ENCODE measurements at regions not wholly inside any gene's neighbourhood (a gene's known extent, or its start where the extent isn't known, plus 50 kb on each side); places are given as distances from the start of the nearest gene placed in this dataset.

GRCh38 chr13:91162180-91162579 lies 185.3 kb upstream of the MIR17HG start:
- peak; percentile 26; the same call in 1 of the 2 replicates for TF ChIP-seq CTCF (conservative IDR thresholded peaks at IDR 0.05; ENCODE audit: low read depth, low read length)
- TF ChIP-seq EZH2 (IDR thresholded peaks at IDR 0.05; ENCODE audit: low read length, unreplicated experiment) = no peak
